ENCODE measurements at regions not wholly inside any gene's neighbourhood (a gene's known extent, or its start where the extent isn't known, plus 50 kb on each side); places are given as distances from the start of the nearest gene placed in this dataset.
A peak's percentile ranks its signal among the peaks of the same experiment; 100 is the strongest.
"Not testable (repeated sequence)": the region's sequence is repeated elsewhere in the genome, so short reads cannot be mapped to it uniquely, and the experiment has no call there.

DNA sequence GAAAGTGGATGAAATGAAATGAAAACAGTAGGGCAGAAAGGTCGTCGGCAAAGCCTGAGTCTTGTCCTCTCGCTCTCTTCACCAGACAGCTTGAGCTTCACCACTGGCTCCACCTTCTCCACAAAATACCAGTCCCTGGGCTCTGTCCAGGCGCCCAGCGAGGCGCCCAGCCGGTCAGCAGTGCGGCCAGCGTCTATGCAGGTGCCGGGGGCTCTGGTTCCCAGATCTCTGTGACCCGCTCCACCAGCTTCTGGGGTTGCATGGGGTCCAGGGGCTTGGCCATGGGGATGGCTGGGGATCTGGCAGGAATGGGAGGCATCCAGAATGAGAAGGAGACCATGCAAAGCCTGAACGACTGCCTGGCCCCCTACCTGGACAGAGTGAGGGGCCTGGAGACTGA is 600.5 kb upstream of the ZP4 start:
- DNase-seq, result no peak

DNA sequence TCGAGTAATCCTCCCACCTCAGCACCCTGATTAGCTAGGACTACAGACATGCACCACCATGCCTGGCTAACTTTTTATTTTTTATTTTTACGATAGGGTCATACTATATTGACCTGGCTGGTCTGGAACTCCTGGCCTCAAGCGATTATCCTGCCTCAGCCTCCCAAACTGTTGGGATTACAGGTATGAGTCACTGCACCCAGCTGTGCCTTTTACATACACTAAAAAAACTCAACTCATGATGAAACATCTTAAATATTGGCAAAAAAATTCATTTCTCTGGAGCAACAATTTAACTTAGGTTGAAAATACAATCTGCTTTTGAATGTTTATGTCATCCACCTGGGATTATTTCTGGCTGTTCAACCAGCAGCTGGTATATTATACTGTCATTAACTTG is 598.3 kb upstream of the ZP4 start:
- DNase-seq, result no peak

DNA sequence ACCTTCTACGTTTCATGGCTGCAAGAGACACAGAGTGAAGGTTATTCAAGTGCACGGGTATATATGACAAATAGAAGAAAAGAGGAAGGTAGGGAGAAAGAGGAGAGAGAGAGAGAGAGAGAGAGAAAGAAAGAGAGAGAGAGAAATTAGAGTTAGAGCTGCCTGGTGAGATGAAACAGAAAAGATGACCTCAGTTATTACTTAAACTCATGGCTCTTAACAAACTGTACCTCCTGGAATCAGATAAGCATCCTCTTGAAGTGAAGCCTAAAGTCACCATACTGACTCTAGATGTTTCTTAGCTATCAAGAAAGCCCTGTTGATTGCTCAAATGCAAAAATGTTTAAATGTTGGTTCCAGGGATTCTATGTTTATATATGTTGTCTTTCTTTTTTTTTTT is 597.7 kb upstream of the ZP4 start:
- no peak for DNase-seq

GRCh38 chr1:238487931-238488330 is 597.2 kb upstream of the ZP4 start:
- DNase-seq, result no peak

DNA sequence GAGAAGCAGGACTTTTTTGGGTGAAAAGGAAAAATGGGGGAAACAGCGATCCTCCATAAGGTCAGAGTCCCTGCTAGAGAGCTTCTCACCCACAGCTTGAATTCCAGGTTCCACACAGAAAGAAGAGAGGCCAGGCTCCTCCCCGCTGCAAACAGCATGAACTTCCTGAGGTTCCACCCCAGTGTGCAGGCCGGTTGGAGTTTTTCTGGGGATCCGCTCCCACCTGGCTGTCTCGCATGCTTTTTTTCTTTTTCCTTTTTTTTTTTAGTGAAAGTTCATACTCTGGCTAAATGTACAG is 595.1 kb upstream of the ZP4 start:
- DNase-seq, result no peak

GRCh38 chr1:238485057-238485911 is 594.6 kb upstream of the ZP4 start:
- DNase-seq, result no peak

DNA sequence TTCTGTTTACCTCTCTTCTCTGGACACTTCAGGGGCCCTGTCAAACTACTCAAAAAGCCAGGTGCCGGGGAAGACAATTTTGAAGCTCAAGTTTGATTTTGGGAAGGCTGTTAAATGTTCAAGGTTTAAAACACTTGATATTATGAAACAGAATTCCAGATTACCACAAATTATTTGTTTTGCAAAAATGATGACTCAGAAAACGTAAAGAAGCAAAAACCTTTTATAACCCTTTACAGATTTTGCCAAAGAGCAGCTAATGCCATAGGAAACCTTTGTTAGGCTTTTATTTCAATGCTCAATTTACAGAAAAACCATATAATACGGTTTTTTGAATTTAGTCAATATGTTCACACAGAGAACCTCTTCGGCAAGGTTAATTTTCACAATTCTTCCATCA is 593.4 kb upstream of the ZP4 start:
- no peak for DNase-seq

DNA sequence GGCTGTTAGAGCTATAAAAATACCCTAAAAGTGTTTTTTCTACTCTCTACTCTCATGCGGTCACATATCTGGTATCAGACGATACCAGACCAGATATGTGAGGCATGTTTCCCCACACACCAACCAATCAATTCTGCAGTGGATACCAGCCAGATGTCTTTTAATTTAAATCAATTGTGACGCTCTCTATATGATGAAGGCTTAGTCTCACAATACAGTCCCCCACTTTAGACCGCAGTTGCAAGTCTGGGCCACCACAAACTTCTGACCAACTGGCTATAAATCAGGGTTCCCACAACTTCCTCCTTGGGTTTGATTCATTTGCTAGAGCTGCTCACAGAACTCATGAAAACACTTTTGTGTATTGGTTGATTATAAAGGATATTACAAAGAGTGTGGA is 586.1 kb upstream of the ZP4 start:
- no peak for DNase-seq

GRCh38 chr1:238475712-238476111 is 585.0 kb upstream of the ZP4 start:
- DNase-seq, result no peak

GRCh38 chr1:238474263-238474662 is 583.5 kb upstream of the ZP4 start:
- DNase-seq, result peak; percentile 67

- no peak for DNase-seq
Measured at GRCh38 chr1:238469146-238469631, 578.5 kb upstream of the ZP4 start.

GRCh38 chr1:238468068-238468467 is 577.3 kb upstream of the ZP4 start:
- no peak for DNase-seq

GRCh38 chr1:238466459-238466858 is 575.7 kb upstream of the ZP4 start:
- no peak for DNase-seq

GRCh38 chr1:238465449-238465848 is 574.7 kb upstream of the ZP4 start:
- DNase-seq, result no peak

DNA sequence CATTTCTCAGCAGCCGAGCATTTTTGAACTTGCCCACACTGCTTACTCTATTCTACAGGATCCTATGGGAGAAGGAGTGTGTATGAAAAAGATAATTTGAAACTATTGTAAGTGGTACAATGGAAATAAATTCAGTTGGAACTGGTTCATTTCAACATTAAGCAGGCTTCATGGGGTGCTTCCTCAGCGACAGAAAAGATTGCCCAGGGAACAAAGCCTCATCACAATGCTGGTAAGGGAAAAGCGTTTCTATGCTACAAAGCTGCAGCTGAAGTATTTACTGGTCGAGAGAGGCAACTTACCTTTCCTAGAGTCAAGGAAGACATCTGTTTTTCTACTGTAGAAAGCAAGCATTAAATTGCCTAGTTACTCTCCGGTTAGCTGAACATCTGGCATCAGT is 568.2 kb upstream of the ZP4 start:
- no peak for DNase-seq

DNA sequence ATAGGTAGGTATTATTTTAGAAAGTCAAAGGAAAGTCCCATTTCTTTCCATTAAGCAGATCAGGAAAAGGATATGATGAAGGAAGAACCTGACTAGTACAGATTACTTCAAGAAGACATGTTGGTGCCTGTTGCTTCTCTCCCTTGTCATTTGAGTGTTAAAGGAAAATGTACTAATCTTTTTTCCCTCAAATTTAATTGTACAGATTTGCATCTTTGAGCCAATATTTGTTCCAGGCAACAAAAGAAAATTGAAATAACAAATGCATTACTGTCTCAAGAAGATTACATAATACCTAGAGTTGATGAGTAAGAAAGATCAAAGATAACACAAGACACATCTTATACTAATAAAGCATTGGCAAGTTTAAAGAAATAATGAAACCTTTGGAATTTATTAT is 566.9 kb upstream of the ZP4 start:
- DNase-seq, result no peak

- DNase-seq, result peak; percentile 52
Measured at GRCh38 chr1:238451781-238452310, 561.1 kb upstream of the ZP4 start.

DNA sequence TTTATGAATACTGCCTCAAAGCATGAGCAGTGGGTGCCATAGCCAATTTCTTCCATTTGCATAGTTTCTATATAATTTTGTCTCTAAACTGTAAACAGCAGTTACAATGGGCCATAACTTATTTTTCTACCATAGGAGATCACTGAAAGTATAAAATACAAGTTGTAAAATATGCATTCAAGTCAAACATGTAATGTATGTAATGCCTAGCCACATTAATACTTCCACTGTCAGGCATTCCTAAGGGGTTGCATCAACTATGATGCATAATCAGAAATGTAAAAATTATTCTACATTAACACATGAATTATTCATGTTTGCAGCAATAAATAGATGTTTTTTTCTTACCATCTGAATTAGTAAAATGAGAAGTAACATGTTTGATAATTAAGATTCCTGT is 560.3 kb upstream of the ZP4 start:
- DNase-seq, result no peak

DNA sequence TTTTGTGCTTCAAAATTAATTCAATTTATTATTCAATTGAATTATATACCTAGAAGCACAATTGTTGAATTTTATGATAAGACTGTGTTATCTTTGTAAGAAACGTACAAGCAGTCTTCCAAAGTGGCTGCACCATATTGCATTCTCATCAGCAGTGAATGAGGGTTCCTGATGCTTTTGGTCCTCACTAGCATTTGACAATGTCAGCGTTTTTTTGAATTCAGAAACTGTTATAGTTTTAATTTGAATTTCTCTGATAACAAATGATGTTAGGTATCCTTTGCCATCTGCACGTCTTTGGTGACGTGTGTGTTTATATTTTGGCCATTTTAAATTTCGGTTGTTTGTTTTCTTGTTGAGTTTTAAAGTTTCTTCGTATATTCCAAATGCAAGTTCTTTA is 553.0 kb upstream of the ZP4 start:
- DNase-seq, result no peak

- DNase-seq, result no peak
Measured at GRCh38 chr1:238439511-238439910, 548.8 kb upstream of the ZP4 start.

GRCh38 chr1:238438311-238439270 is 547.9 kb upstream of the ZP4 start:
- no peak for DNase-seq

DNA sequence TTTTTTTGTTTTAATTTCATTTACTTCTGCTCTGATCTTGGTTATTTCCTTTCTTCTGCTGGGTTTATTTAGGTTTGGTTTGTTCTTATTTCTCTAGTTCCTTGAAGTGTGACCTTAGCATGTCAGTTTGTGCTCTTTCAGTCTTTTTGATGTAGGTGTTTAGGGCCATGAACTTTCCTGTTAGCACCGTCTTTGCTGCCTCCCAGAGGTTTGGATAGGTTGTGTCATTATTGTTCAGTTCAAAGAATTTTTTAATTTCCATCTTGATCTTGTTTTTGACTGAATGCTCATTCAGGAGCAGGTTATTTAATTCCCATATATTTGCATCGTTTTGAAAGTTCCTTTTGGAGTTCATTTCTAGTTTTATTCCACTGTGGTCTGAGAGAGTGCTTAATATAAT is 539.0 kb upstream of the ZP4 start:
- not testable (repeated sequence) for DNase-seq

DNA sequence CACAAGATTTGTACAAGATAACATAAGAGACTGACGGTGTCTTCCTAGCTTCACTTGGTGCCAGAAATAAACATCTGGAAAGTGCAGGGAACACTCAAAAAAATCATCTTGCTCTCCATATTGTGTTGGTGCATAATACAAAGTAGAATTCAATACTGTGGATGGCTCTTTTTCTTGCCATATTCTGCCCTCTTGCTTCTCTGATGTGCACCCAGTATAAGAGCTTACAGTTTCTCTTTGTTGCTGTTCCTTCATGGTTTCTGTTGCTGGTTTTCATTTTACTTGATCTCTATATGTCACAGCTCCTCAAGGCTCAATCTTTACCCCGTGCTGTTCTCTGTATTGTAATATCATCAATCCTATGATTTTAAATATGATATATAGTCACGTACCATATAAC is 528.5 kb upstream of the ZP4 start:
- no peak for DNase-seq

DNA sequence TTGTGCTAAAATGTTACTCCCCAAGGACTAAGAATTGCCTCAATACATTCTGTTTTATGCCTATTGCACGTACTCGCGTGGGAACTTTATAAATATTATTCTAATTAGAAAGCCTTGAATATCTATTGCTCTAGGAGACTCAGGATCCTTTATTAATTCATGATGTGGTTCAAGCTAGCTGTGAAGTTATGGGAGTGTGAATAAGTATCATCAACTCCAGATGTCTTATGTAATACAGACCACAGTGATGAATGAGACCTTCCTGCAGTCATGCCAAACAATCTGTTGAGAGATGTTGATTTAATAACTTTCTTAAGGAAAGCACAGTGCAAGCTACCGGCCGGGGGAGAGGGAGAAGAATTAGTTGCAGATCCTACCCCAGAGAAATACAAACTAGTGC is 519.2 kb upstream of the ZP4 start:
- DNase-seq, result peak; percentile 30
